ENCODE measurements at regions not wholly inside any gene's neighbourhood (a gene's known extent, or its start where the extent isn't known, plus 50 kb on each side); places are given as distances from the start of the nearest gene placed in this dataset.

DNA sequence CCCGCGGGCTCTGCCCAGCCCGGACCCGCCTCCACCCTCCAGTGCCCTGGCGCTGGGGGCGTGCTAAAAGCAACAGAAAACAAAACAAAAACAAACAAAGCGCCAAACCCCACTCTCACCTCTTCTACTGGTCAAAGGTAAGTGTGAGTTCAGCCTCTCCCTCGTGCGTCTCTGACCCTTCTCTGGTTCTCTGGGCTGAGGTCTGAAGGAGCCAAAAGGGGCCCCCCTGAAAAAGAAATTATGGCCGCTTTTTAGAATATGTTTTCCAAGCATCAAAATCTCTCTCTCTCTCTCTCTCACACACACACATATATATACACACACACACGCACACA, 133.5 kb upstream of the DPYD start:
- Histone ChIP-seq H3K4me1 (peaks cover 17% of the 10 kb centered on the region), H3K36me3 (no peaks in the 10 kb centered on the region), H3K27ac (replicated peaks) (no peak overlapping the region), H3K9me3 (replicated peaks) (no peaks in the 10 kb centered on the region), H3K27me3 (ENCODE audit: low read depth) (peaks cover 97% of the 10 kb centered on the region), H3K4me3 (peak overlapping the region; percentile 69)
- TF ChIP-seq, protein P1, sequence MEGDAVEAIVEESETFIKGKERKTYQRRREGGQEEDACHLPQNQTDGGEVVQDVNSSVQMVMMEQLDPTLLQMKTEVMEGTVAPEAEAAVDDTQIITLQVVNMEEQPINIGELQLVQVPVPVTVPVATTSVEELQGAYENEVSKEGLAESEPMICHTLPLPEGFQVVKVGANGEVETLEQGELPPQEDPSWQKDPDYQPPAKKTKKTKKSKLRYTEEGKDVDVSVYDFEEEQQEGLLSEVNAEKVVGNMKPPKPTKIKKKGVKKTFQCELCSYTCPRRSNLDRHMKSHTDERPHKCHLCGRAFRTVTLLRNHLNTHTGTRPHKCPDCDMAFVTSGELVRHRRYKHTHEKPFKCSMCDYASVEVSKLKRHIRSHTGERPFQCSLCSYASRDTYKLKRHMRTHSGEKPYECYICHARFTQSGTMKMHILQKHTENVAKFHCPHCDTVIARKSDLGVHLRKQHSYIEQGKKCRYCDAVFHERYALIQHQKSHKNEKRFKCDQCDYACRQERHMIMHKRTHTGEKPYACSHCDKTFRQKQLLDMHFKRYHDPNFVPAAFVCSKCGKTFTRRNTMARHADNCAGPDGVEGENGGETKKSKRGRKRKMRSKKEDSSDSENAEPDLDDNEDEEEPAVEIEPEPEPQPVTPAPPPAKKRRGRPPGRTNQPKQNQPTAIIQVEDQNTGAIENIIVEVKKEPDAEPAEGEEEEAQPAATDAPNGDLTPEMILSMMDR (IDR thresholded peaks at IDR 0.05; ENCODE audit: borderline replicate concordance), result peak; percentile 9
- intact Hi-C loops (cut with micrococcal nuclease), result loop anchor here (5.0 kb wide), 1 partner anchor 1087 kb away; no protein-coding TSS in a partner anchor
- DNase-seq, result no peak

DNA sequence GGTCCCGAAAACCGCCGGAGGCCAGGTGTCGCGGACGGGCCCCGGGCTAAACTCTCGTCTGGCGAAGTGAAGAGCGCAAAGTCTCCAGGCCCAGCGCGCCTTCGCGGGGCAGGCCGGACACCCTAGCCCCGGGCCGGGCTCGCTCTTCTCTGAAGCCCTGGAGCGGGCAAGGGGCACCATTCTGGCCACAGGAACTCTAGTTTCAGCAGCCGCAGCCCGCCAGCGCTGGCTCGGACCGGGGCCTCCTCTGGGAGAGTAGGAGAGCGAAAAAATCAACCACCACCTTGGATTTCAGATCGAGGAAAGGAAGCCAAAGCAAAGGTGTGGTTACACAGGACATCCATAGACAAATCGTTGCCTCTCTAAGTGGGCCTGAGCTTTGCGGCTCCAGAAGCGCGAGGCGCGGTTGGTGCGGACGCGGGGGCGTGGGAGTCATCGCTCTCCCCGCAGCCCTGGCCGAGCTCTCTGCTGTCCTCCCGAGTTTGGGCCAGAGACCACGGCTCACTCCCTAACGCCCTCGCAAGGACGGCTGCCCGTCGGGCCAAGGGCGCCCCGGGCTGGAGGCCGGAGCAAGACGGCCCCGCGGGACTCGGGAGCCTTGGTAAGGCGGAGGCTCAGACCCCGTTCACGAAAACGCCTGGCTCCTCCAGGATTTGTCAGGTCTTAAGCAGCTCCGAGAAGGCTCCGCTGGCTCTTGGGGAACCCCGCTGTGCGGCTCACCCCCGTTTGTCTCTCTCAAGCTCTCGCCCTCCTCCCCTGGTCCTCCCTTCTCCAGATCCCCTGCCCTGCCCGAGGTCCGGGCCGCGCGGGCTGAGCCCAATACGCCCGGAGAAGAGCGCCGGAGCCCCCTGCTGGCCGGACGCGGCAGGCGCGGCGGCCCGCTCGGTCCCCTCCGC, 132.9 kb upstream of the DPYD start:
- TF ChIP-seq, protein P1 (IDR thresholded peaks at IDR 0.05; ENCODE audit: borderline replicate concordance), result peak; percentile 92
- intact Hi-C loops (cut with micrococcal nuclease), result loop anchor here (5.0 kb wide), 1 partner anchor 1086 kb away; no protein-coding TSS in a partner anchor
- peaks cover 24% of the 10 kb centered on the region for H3K4me1 ChIP-seq
- no peaks in the 10 kb centered on the region for H3K9me3 ChIP-seq (replicated peaks)
- no peak overlapping the region for H3K27ac ChIP-seq (replicated peaks)
- peaks cover 97% of the 10 kb centered on the region for H3K27me3 ChIP-seq (ENCODE audit: low read depth)
- peak; percentile 55 for DNase-seq
- no peaks in the 10 kb centered on the region for H3K36me3 ChIP-seq
- peak overlapping the region; percentile 69 for H3K4me3 ChIP-seq

DNA sequence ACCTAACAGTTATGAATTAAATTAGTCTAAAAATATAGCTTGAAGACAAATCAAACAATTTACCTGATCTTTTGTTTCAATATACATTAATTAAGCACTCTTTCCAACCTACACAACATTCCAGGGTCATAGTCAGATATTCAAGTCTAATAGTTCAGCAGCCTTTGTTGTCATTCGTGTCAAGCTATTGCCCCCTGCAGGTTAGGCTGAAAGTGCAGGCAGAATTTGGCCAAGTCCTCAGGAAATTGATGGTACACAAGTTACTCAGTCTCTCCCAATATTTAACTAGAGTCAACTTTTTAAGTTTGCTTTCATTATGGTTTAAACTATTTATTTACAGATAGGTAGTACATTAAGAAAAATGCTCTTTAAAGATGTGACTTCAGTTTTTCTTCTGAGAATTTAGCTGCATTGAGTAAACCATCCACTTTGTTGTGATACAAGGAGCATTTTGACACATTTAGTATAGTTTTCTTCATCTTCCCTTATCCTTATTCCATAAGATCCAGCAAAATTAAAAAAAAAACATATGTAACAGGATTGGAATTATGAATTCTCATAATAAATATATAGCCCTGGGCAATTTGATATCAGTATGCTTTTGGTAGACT, 130.3 kb upstream of the DPYD start:
- Histone ChIP-seq H3K27ac (replicated peaks) (no peak overlapping the region), H3K4me1 (peaks cover 29% of the 10 kb centered on the region), H3K27me3 (ENCODE audit: low read depth) (peaks cover 93% of the 10 kb centered on the region), H3K36me3 (no peaks in the 10 kb centered on the region), H3K9me3 (replicated peaks) (no peaks in the 10 kb centered on the region), H3K4me3 (no peak overlapping the region)
- intact Hi-C loops (cut with micrococcal nuclease), result loop anchor here (5.0 kb wide), 1 partner anchor 1084 kb away; no protein-coding TSS in a partner anchor
- peak; percentile 45 for DNase-seq
- TF ChIP-seq, protein P1 (IDR thresholded peaks at IDR 0.05; ENCODE audit: borderline replicate concordance), result peak; percentile 87

DNA sequence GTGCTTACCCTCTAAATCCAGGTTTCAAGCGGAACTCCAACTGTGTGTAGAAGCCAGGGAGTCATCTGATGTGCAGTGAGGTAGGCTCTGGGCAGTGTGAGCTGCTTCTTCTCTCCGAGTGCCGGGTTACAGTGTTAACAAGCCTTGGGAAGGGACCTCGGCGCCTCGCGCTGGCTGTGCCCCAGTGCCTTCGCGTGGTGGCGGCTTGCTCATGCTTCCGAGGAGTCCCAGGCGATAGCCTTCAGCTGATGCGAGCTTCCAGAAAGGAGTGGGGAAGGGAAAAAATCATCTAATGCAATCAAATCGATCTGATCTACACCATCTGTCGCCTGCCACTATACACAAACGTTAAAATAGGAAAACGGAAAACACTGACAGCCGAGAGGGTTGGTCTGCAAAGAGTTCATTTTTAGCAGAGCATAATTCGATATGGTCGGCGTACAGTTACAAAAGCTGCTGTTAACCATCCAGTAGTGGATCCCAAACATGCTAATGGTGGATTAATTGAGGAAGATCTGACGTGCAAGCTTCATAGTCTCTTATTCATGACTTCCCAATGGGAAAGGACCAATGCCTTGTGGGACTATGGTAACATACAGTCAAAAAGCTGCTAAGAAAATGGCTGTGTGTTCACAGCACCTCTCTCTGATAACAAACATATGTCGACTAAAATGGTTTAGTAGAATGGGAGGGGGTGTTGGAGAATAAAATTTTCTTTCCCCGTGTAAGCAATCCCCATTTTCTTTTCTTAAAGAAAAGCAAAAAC, 128.7 kb upstream of the DPYD start:
- intact Hi-C loops (cut with micrococcal nuclease), result loop anchor here (5.0 kb wide), 1 partner anchor 1082 kb away; no protein-coding TSS in a partner anchor
- H3K36me3 ChIP-seq, result no peaks in the 10 kb centered on the region
- peaks cover 45% of the 10 kb centered on the region for H3K4me1 ChIP-seq
- no peak for DNase-seq
- H3K4me3 ChIP-seq, result no peak overlapping the region
- peaks cover 93% of the 10 kb centered on the region for H3K27me3 ChIP-seq (ENCODE audit: low read depth)
- H3K9me3 ChIP-seq (replicated peaks), result no peaks in the 10 kb centered on the region
- no peak overlapping the region for H3K27ac ChIP-seq (replicated peaks)
- TF ChIP-seq, protein P1 (IDR thresholded peaks at IDR 0.05; ENCODE audit: borderline replicate concordance), result no peak

DNA sequence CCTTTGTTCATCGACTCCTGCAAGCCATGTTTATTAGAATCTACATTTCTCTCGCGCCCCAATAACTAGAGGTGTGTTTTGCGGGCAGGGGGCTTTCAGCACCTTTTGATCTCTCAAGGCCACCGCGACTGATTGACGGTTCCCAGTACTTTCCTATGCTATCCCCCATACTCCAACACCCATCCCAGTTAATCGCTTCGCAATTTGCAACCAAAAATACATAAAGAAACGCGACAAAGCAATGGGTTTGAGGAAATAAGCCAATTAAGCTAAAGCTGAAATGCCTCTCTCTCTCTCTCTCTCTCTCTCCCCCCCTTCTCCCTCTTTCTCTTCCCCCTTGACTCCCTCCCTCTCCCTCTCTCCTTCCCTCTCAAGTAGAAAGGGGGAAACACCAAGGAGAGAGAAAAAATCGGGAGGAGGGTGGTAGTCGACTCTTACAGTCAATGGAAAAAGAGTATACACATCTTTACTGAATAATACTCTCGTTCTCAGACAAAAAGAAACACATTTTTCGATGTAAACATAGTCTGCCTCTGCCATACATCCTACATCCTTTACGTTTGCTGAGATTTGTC, 128.0 kb upstream of the DPYD start:
- TF ChIP-seq, protein P1 (IDR thresholded peaks at IDR 0.05; ENCODE audit: borderline replicate concordance), result no peak
- H3K27me3 ChIP-seq (ENCODE audit: low read depth), result peaks cover 93% of the 10 kb centered on the region
- no peaks in the 10 kb centered on the region for H3K9me3 ChIP-seq (replicated peaks)
- intact Hi-C loops (cut with micrococcal nuclease), result no loop called here
- H3K27ac ChIP-seq (replicated peaks), result no peak overlapping the region
- DNase-seq, result no peak
- peak overlapping the region; percentile 39 for H3K4me3 ChIP-seq
- no peaks in the 10 kb centered on the region for H3K36me3 ChIP-seq
- H3K4me1 ChIP-seq, result peaks cover 39% of the 10 kb centered on the region

All from left ventricle myocardium inferior (tissue), 1 donor.